HG02763 (cell line): ENCODE measurements at regions not wholly inside any gene's neighbourhood (a gene's known extent, or its start where the extent isn't known, plus 50 kb on each side); places are given as distances from the start of the nearest gene placed in this dataset.
"Not testable (repeated sequence)": the region's sequence is repeated elsewhere in the genome, so short reads cannot be mapped to it uniquely, and the experiment has no call there.

Experiments
- ATAC-seq: cut with Tn5 transposase; IDR thresholded peaks from one replicate; pipeline ENCODE4 v1.9.1; 2021; ENCODE audit warnings: mild to moderate bottlenecking, moderate library complexity; ENCODE audit not compliant: unreplicated experiment

DNA sequence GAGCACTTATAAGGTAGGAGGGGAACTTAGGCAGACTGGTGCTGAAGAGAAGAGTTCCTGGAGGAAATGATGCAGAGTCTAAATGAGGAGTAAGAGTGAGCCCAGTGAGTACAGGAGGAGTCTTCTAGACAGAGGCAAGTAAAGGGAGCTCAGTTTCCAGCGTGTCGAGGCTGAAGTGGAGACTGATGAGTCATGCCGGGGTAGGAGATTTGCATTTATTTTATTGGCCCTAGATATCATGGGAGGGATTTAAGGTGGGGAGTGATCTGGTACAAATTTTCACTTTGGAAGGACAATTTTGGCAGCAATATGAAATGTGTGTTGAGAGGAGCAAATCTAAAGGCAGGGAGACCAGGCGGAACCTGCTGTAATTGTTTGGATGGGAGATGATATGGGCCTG is 157.5 kb downstream of the TTC8 start:
- no peak for ATAC-seq

DNA sequence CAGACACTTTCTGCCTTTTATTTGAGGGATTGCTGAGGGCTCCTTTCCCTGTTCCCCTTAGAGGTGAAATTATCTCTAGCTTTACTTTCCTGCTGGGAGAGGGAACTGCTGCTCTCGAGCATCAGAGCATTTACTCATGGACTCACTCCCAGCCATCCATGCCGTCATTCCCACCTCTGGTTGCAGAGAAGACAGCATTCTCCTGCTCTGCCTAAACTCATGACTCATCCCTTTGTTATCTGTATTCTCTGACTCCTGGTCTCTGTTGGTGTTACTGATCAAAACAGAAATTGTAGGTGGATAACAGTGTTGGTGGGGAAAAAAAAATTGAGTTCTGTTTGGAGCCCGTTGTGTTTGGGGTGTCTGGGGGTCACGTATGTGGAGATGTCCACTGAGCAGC is 159.3 kb downstream of the TTC8 start:
- no peak for ATAC-seq

GRCh38 chr14:88985654-88986053 is 161.2 kb downstream of the TTC8 start:
- ATAC-seq, result no peak

DNA sequence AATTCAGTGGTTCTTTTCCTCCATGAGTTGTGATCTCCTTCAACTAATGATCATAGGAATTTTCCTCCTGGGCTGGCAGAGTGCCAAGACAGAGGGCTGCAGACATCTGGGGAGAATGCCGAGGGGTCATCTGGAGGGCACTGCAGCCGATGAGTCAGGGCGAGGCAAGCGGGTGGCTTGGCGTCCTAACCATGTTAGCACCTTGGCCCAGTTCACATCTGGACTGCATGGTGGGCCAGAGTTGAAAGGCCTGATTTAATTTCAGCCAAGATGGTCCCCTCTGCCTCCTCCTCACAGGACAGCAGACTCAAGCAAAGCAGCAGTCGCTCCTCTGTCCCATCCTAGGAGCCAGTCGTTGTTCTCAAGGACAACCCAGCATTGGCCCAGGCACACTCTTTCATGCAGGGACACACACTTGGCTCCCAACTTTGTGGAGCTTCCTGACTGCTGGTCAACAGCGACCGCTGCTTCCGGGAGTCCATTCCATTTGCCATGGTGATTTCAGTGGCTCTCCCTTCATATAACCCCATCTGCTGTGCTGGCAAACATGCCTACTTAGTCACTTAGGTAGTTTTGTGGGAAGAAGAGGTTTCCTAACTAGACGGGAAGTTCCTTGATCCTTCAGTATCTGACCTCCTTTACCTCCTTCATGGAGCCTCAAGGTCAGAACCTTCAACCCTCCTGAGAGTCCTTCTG is 161.8 kb downstream of the TTC8 start:
- no peak for ATAC-seq

DNA sequence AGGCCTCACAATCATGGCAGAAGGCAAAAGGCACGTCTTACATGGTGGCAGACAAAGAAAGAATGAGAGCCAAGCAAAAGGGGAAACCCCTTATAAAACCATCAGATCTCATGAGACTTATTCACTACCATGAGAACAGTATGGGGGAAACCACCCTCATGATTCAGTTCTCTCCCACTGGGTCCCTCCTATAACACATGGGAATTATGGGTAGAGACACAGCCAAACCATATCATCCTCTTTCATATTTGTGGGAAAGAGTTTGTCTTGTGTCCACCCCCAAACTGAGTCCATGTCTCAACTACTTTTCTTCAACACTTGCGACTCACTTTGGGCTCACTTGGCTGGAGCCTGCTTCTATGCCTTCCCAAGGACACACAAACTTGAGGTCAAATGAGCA is 162.5 kb downstream of the TTC8 start:
- ATAC-seq, result not testable (repeated sequence)

GRCh38 chr14:88987516-88987915 is 163.1 kb downstream of the TTC8 start:
- no peak for ATAC-seq

DNA sequence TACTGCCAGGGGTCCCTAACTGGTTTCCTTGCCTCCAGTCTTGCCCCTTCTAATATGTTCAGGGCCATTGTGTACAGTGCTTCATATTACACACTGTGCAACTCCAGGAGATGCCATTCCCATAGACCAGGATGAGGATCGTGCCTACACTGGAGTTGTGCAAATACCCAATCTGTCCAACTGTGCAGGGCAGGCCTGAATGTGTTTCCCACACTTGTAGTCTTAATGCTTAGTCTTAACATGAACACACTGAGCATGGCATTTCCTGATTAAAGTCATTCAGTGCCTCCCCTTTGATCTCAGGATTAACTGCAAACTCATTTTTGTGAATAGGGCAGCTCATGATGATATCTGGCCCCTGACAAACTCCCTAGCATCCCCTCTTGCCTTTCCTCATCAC is 165.5 kb downstream of the TTC8 start:
- no peak for ATAC-seq

- ATAC-seq, result no peak
Observed at GRCh38 chr14:88990856-88991255, 166.4 kb downstream of the TTC8 start.

- no peak for ATAC-seq
Observed at GRCh38 chr14:88992011-88992410, 167.6 kb downstream of the TTC8 start.

- no peak for ATAC-seq
Observed at GRCh38 chr14:88993946-88994345, 169.5 kb downstream of the TTC8 start.

DNA sequence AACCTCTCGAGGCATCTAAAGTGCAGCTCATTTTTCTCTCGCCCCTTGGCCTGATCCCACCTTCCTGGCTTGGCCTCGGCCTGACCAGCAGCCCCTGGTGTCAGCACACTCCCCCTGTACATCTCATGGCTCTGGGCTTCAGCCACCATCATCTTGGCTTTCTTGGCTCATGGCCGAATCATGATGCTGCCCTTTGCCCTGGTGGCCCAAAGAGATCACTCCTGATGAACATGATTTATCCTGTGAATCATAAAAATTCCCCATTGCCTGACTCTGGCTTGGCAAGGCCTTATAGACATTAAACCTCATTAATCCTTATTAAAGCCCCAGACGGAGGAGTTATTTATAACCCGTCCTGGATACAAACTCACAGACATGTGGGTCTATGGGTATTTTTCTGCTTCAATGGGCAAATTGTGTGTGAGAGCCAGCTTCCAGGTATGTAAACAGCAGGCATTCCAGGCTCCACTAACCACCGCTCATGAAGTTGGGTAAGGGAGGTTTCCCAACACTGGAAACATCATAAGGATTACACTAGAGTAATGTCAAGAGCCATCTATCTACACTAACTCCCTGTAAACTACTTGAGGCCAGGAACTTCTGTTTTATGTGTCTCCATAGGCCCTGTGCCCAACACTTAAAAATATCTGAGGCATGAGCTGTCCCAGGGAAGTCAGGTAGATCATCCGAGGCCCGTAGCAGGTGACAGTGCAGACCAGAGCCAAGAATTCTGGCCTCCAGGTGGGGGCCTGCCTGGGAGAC is 171.2 kb downstream of the TTC8 start:
- ATAC-seq, result no peak

DNA sequence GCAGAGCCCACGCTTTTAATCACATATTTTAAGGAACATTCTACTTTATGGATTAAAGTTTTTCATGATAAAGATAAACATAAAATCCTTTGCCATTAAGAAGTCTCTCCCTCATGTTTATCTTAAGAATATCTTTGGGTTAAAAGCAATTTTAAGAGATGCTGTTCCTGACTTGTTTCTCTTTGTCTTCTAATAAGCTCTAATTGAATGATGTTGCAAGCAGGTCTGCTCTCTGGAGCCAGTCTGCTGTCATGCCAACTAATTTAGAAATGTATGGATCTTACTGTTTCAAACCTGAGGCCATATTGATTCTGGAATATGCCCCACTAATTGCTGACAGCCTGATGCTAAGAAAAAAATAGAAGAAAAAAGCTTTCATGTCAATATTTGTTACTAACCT is 173.6 kb downstream of the TTC8 start:
- no peak for ATAC-seq

- no peak for ATAC-seq
Observed at GRCh38 chr14:88999137-88999536, 174.7 kb downstream of the TTC8 start.

DNA sequence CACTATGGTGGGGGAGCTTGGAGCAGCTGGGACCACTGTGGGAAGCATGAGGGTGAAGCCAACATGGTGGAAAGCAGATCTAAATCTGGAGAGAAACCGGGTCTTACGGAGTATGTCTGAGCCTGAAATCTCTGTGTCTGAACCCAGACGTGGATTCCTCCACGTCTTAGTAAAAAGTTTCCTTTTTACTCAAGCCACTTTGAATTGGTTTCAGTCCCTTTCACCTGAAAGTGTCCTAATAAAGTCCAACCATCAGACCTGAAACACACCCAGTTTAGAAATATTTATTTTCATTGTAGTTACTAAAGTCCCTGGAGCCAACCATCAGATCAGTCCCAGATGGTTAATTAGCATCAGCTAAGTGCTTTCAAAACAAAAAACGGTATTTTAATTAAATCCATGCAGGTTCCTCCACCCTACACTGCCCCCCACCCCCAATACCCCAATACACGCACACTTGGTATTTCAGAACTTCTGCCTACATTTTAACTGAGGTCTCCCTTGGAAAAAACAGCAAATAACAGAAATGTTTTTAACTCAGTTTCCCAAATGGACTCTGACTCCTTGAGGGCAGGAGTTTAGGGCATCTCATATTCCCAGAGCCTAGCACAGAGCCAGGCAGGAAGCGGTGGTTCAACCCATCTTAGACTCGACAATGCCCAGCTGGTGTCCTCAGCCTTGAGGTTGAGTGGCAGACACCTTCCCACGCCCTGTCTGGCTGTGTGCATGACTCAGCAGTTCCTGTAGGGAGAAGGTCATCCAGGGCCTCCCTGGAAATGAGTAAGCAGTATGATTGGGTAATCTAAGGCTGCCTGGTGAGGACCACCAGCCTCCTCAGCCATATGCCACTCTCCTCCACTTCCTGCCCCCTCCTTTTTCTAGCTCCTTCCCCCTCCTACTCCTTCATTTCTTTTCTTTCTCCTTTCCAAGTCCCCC is 175.8 kb downstream of the TTC8 start:
- no peak for ATAC-seq

GRCh38 chr14:89004166-89004565 is 179.7 kb downstream of the TTC8 start:
- no peak for ATAC-seq

DNA sequence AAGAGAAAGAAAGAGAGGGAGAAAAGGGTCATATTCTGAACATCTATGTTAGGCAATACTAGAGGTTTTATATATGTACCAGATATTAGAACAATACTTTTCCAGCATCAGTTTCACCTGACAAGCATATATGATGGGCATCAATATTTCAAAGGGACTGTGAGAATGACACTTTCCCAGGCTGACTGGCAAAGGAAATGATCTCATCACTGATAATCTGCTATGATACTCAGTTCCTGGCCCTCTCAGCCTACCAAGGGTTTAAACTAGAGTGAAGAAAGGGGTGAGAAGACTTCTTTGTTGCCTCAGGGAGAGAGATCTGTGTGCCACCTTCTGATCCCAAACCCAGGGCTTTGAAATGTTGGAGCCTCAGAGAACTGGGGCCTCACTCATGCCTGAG is 183.5 kb downstream of the TTC8 start:
- no peak for ATAC-seq

- no peak for ATAC-seq
Observed at GRCh38 chr14:89011355-89012281, 187.2 kb downstream of the TTC8 start.

DNA sequence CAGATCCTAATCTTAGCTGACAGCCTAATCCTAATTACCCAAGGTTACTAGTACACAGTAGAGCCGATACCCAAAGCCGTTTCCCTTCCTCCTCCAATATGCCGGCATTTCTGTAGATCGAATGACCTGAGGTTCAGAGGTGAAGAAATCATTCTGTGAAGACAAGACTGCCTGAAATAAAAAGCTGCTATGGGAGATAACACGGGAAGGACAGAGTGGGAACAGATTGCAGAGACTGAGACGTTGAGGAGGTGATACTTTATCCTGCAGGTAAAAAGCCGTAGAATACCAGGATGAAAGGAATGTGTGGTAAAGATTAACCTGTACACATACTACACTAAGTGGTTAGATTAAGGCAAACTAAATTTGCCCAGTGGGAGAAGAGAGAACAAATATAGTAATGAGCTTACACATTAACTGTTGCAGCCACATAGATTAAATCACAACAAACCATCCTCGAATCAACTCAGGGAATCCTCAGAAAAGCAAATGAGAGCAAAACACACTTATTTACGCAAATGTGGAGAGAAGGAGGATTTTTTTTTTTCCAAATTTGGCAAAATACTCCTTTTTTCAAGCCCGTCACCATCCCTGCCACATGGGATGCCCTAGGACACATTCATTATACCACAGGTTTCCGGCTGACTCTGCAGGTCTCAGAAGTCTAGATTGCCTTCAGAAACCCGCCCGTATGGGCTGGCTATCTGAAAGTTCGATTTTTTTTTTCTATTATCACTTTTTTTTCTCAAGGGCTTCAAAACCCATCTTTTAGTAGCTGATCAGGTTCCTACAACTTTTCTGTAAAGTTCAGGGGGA is 188.0 kb downstream of the TTC8 start:
- ATAC-seq, result no peak

DNA sequence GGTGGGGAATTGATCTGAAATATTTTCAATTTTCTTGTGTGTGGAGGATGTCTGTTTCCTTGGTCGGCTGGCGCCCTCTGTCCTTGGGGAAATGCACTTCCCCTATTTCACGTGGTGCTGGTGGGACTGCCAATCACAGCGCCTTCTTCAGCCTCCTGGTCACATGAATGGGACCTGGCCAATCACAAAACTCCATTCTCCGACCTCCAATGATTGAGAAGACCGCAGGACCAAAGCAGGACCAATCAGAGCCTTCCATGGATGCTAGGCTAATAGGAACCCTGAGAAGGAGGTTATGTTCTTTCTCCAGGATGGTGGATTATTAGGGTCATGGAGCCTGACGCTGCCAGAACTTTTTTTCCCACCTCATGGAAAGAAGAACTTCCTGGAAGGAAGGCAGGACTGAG is 188.7 kb downstream of the TTC8 start:
- no peak for ATAC-seq
